ENCODE measurements at regions not wholly inside any gene's neighbourhood (a gene's known extent, or its start where the extent isn't known, plus 50 kb on each side); places are given as distances from the start of the nearest gene placed in this dataset.

- DNase-seq (ENCODE audit: low spot score) = no peak
Measured at GRCh38 chr6:88380618-88381288, 214.6 kb upstream of the CNR1 start.

- peak; percentile 44 for DNase-seq (ENCODE audit: low spot score)
Measured at GRCh38 chr6:88380083-88380482, 213.9 kb upstream of the CNR1 start.

GRCh38 chr6:88378639-88379038 lies 212.5 kb upstream of the CNR1 start:
- DNase-seq (ENCODE audit: low spot score) = no peak

- DNase-seq (ENCODE audit: low spot score) = no peak
Measured at GRCh38 chr6:88377976-88378568, 211.9 kb upstream of the CNR1 start.

GRCh38 chr6:88376768-88377387 lies 210.7 kb upstream of the CNR1 start:
- no peak for DNase-seq (ENCODE audit: low spot score)

- DNase-seq (ENCODE audit: low spot score) = no peak
Measured at GRCh38 chr6:88376197-88376596, 210.1 kb upstream of the CNR1 start.

GRCh38 chr6:88374553-88374952 lies 208.4 kb upstream of the CNR1 start:
- no peak for DNase-seq (ENCODE audit: low spot score)

- no peak for DNase-seq (ENCODE audit: low spot score)
Measured at GRCh38 chr6:88371480-88371879, 205.3 kb upstream of the CNR1 start.

GRCh38 chr6:88370127-88370710 lies 204.1 kb upstream of the CNR1 start:
- no peak for DNase-seq (ENCODE audit: low spot score)

GRCh38 chr6:88369262-88369661 lies 203.1 kb upstream of the CNR1 start:
- DNase-seq (ENCODE audit: low spot score) = no peak

GRCh38 chr6:88368071-88368787 lies 202.1 kb upstream of the CNR1 start:
- DNase-seq (ENCODE audit: low spot score) = no peak

- DNase-seq (ENCODE audit: low spot score) = no peak
Measured at GRCh38 chr6:88367248-88367647, 201.1 kb upstream of the CNR1 start.

GRCh38 chr6:88366672-88367071 lies 200.5 kb upstream of the CNR1 start:
- DNase-seq (ENCODE audit: low spot score) = no peak

- no peak for DNase-seq (ENCODE audit: low spot score)
Measured at GRCh38 chr6:88365656-88366055, 199.5 kb upstream of the CNR1 start.

- DNase-seq (ENCODE audit: low spot score) = no peak
Measured at GRCh38 chr6:88365230-88365629, 199.1 kb upstream of the CNR1 start.

- no peak for DNase-seq (ENCODE audit: low spot score)
Measured at GRCh38 chr6:88361754-88362153, 195.6 kb upstream of the CNR1 start.

- no peak for DNase-seq (ENCODE audit: low spot score)
Measured at GRCh38 chr6:88361298-88361697, 195.2 kb upstream of the CNR1 start.

GRCh38 chr6:88360203-88360797 lies 194.2 kb upstream of the CNR1 start:
- DNase-seq (ENCODE audit: low spot score) = no peak

- no peak for DNase-seq (ENCODE audit: low spot score)
Measured at GRCh38 chr6:88359530-88360202, 193.5 kb upstream of the CNR1 start.

GRCh38 chr6:88358846-88359245 lies 192.7 kb upstream of the CNR1 start:
- DNase-seq (ENCODE audit: low spot score) = no peak

- no peak for DNase-seq (ENCODE audit: low spot score)
Measured at GRCh38 chr6:88349511-88349910, 183.4 kb upstream of the CNR1 start.

- no peak for DNase-seq (ENCODE audit: low spot score)
Measured at GRCh38 chr6:88342336-88342735, 176.2 kb upstream of the CNR1 start.

All from pons (tissue), 1 donor.